CD4-positive, alpha-beta memory T cell (primary cell): ENCODE measurements at regions not wholly inside any gene's neighbourhood (a gene's known extent, or its start where the extent isn't known, plus 50 kb on each side); places are given as distances from the start of the nearest gene placed in this dataset.
"Not testable (repeated sequence)": the region's sequence is repeated elsewhere in the genome, so short reads cannot be mapped to it uniquely, and the experiment has no call there.

Experiments
- CTCF ChIA-PET: fragments of 350-600 bp; sonication (Branson Sonifier 250); formaldehyde crosslinking; loops from one replicate; lab custom pipeline; 2021; ENCODE audit warnings: inconsistent platforms; ENCODE audit not compliant: partially characterized antibody; lab: Charles Lee
- POLR2A ChIA-PET: fragments of 350-600 bp; sonication (Branson Sonifier 250); formaldehyde crosslinking; loops from one replicate; lab custom pipeline; 2021; ENCODE audit not compliant: partially characterized antibody; lab: Charles Lee
- DNase-seq, 5 donors: peaks; one replicate each; pipeline versions ENCODE4 v3.0.0 to v3.0.0-alpha.2; 2020 to 2022; ENCODE audit warnings: mixed read lengths in 1 of 5
- H3K27ac ChIP-seq: one replicate; pipeline ENCODE4 v1.7.0; 2013; ENCODE audit warnings: low read depth, low read length
- H3K27me3 ChIP-seq: 2 replicates; pipeline ENCODE4 v1.7.0; 2013; ENCODE audit warnings: mild to moderate bottlenecking, low read length, moderate library complexity; ENCODE audit not compliant: insufficient read depth
- H3K36me3 ChIP-seq: 2 replicates; pipeline ENCODE4 v1.7.0; 2013; ENCODE audit warnings: mild to moderate bottlenecking, low read length, moderate library complexity; ENCODE audit not compliant: insufficient read depth
- H3K4me1 ChIP-seq: 2 replicates; pipeline ENCODE4 v1.7.0; 2013; ENCODE audit warnings: mild to moderate bottlenecking, low read length, moderate library complexity; ENCODE audit not compliant: insufficient read depth
- H3K4me3 ChIP-seq, 2 donors: one replicate each; pipeline ENCODE4 v1.7.0; 2013; ENCODE audit warnings: low read length in 2 of 2, mild to moderate bottlenecking in 1 of 2
- H3K9me3 ChIP-seq, 2 donors: one replicate each; pipeline ENCODE4 v1.7.0; 2013; ENCODE audit warnings: low read length in 2 of 2, control low read depth in 1 of 2; ENCODE audit not compliant: control insufficient read depth in 1 of 2
- H3K27ac Mint-ChIP-seq, 7 donors: one replicate each; pipeline ENCODE4 v1.8.0; 2020 to 2021; ENCODE audit warnings: mixed read lengths in 7 of 7, mild to moderate bottlenecking in 6 of 7, inconsistent platforms in 3 of 7, moderate library complexity in 3 of 7
- H3K27me3 Mint-ChIP-seq, 2 donors: one replicate each; pipeline ENCODE4 v1.8.0; 2020 to 2021; ENCODE audit warnings: mixed read lengths in 2 of 2
- H3K36me3 Mint-ChIP-seq, 2 donors: one replicate each; pipeline ENCODE4 v1.8.0; 2020 to 2021; ENCODE audit warnings: mixed read lengths in 2 of 2, inconsistent platforms in 1 of 2, mild to moderate bottlenecking in 1 of 2
- H3K4me1 Mint-ChIP-seq, 4 donors: one replicate each; pipeline ENCODE4 v1.8.0; 2020 to 2021; ENCODE audit warnings: mixed read lengths in 4 of 4, mild to moderate bottlenecking in 1 of 4
- H3K4me3 Mint-ChIP-seq, 8 donors: one replicate each; pipeline ENCODE4 v1.8.0; 2020 to 2021; ENCODE audit warnings: mixed read lengths in 8 of 8, mild to moderate bottlenecking in 7 of 8, moderate library complexity in 6 of 8, inconsistent platforms in 3 of 8
- H3K9me3 Mint-ChIP-seq, 8 donors: one replicate each; pipeline ENCODE4 v1.8.0; 2020 to 2021; ENCODE audit warnings: mixed read lengths in 8 of 8, mild to moderate bottlenecking in 5 of 8, inconsistent platforms in 3 of 8, moderate library complexity in 1 of 8
- intact Hi-C: fragments of 100-400 bp; cut with micrococcal nuclease; formaldehyde crosslinking; loops from one replicate; pipeline ENCODE4 v1.15.1; 2023

DNA sequence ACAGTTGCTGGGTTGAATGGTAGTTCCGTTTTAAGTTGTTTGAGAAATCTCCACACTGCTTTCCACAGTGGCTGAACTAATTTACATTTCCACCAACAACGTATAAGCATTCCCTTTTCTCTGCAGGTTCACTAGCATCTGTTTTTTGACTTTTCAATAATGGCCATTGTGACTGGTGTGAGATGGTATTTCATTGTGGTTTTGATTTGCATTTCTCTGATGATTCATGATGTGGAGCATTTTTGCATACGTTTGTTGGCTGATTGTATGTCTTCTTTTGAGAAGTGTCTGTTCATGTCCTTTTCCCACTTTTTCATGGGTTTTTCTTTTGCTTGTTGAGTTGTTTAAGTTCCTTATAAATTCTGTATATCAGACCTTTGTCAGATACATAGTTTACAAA is 150.2 kb upstream of the MAP3K1 start:
- CTCF ChIA-PET, intact Hi-C loops, H3K27ac ChIP-seq, H3K4me3 ChIP-seq, H3K36me3 Mint-ChIP-seq, DNase-seq, H3K27me3 ChIP-seq, H3K9me3 Mint-ChIP-seq, H3K36me3 ChIP-seq, H3K4me3 Mint-ChIP-seq, H3K9me3 ChIP-seq, H3K27me3 Mint-ChIP-seq: not testable (repeated sequence)
- peaks cover 19% of the 10 kb centered on the region for H3K4me1 ChIP-seq
- POLR2A ChIA-PET = interaction anchor here (0.7 kb wide), 1 partner anchor 18 kb away, joined by 5 read pairs; no protein-coding TSS in a partner anchor
- peaks cover 7 to 24% (median 23%) of the 10 kb centered on the region in 4 donors for H3K4me1 Mint-ChIP-seq
- H3K27ac Mint-ChIP-seq = peak overlapping the region in 1 of 7 donors; percentile 11

- Histone ChIP-seq H3K27me3 (no peaks in the 10 kb centered on the region), H3K4me1 (peaks cover 9% of the 10 kb centered on the region), H3K4me3 (no peak overlapping the region), H3K36me3 (no peaks in the 10 kb centered on the region), H3K9me3 (no peaks in the 10 kb centered on the region), H3K27ac (no peak overlapping the region)
- H3K27me3 Mint-ChIP-seq = no peaks in the 10 kb centered on the region
- peaks cover 0 to 15% (median 14%) of the 10 kb centered on the region in 4 donors for H3K4me1 Mint-ChIP-seq
- POLR2A ChIA-PET = no interaction called here
- no peak overlapping the region for H3K27ac Mint-ChIP-seq
- CTCF ChIA-PET = no interaction called here
- intact Hi-C loops = no loop called here
- H3K9me3 Mint-ChIP-seq = peaks cover 0 to 6% (median 3%) of the 10 kb centered on the region in 8 donors
- DNase-seq = no peak
- peaks cover 0 to 7% of the 10 kb centered on the region in 2 donors for H3K36me3 Mint-ChIP-seq
- H3K4me3 Mint-ChIP-seq = no peak overlapping the region
Measured at GRCh38 chr5:56664025-56664424, 151.3 kb upstream of the MAP3K1 start.

DNA sequence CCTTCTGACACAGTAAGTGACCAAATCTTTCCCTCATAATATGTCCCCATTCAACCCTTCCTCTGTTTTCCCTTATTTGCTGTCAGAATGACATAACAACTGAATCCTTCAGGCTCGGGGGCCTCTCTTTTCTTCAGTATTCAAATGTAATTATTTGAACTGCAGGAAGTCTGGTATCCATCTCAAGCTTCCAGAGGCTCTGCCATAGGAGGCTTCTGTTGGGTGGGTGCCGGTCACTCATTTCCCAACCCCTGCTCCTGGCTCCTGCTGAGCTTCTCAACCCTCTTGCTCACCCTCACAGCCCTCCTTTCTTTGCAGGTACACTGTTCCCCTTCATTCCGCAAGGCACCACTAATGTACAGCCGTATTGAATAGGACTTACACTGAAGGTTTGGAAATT is 151.8 kb upstream of the MAP3K1 start:
- Mint-ChIP-seq H3K4me3 (no peak overlapping the region), H3K36me3 (peaks cover 0 to 7% of the 10 kb centered on the region in 2 donors), H3K9me3 (peaks cover 0 to 6% (median 3%) of the 10 kb centered on the region in 8 donors), H3K27me3 (no peaks in the 10 kb centered on the region), H3K4me1 (peaks cover 2 to 18% (median 12%) of the 10 kb centered on the region in 4 donors), H3K27ac (peak overlapping the region in 2 of 7 donors; percentile 22 to 35)
- H3K4me3 ChIP-seq = no peak overlapping the region
- no peak overlapping the region for H3K27ac ChIP-seq
- no peaks in the 10 kb centered on the region for H3K36me3 ChIP-seq
- no peaks in the 10 kb centered on the region for H3K27me3 ChIP-seq
- ChIA-PET CTCF (interaction anchor here (1.2 to 1.4 kb wide), 2 partner anchors 14 to 25 kb away, joined by 3 read pairs; no protein-coding TSS in a partner anchor), POLR2A (no interaction called here)
- no peaks in the 10 kb centered on the region for H3K9me3 ChIP-seq
- peaks cover 7% of the 10 kb centered on the region for H3K4me1 ChIP-seq
- no peak for DNase-seq
- intact Hi-C loops = no loop called here

DNA sequence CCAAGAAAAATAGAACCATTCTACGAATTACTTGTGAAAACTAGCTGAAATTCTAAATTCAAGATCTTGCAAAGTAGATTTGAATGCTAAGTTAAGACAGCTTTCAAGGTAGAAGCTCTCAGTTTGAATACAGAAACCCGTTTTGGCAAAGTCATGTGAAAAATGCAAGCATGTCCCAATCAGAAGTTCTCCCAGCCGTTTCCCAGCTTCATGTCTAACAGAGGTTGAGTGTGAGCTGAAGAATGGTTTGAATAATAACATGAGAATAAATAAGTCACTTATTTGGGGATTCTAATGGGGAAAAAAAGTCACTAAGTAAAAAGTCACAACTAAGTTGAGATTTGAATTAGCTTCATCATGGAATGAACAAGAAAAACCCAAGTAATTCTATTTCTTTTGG is 152.5 kb upstream of the MAP3K1 start:
- H3K27ac Mint-ChIP-seq = no peak overlapping the region
- no peaks in the 10 kb centered on the region for H3K27me3 ChIP-seq
- H3K9me3 Mint-ChIP-seq = peaks cover 0 to 6% (median 3%) of the 10 kb centered on the region in 8 donors
- H3K4me3 Mint-ChIP-seq = no peak overlapping the region
- peaks cover 4% of the 10 kb centered on the region for H3K4me1 ChIP-seq
- intact Hi-C loops = no loop called here
- H3K4me3 ChIP-seq = no peak overlapping the region
- peaks cover 0 to 7% of the 10 kb centered on the region in 2 donors for H3K36me3 Mint-ChIP-seq
- no peaks in the 10 kb centered on the region for H3K36me3 ChIP-seq
- H3K27me3 Mint-ChIP-seq = no peaks in the 10 kb centered on the region
- peaks cover 2 to 19% (median 11%) of the 10 kb centered on the region in 4 donors for H3K4me1 Mint-ChIP-seq
- H3K9me3 ChIP-seq = no peaks in the 10 kb centered on the region
- CTCF ChIA-PET = interaction anchor here (0.6 to 1.4 kb wide), 4 partner anchors 15 to 589 kb away, joined by 3 read pairs; no protein-coding TSS in a partner anchor
- POLR2A ChIA-PET = interaction anchor here (1.1 to 2.1 kb wide), 3 partner anchors 7 to 36 kb away, joined by 3 to 7 read pairs (median 6); no protein-coding TSS in a partner anchor
- no peak for DNase-seq
- H3K27ac ChIP-seq = no peak overlapping the region

DNA sequence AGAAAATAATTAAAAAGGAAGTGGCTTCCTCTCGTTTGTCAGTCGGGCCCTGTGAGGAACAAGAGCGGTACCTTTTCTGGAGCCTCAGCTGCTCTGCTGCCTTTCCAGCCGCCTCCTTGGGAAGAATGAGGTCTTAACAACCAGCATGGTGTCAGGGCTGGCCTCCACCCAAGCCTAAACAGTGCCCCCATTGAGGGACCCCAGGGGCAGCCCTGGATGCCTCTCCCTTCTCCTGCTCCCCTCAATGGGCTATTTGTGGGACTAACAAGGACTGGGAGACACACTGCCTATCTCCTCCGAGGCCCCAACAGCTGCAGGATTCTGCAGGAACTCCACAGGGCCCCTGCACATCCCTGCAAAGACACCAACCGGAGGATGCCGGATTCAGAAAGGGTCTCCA is 155.4 kb upstream of the MAP3K1 start:
- ChIA-PET POLR2A (no interaction called here), CTCF (interaction anchor here (2.0 kb wide), 1 partner anchor 10 kb away, joined by 5 read pairs; no protein-coding TSS in a partner anchor)
- Mint-ChIP-seq H3K27me3 (no peaks in the 10 kb centered on the region), H3K27ac (no peak overlapping the region), H3K4me3 (no peak overlapping the region), H3K4me1 (peaks cover 2 to 19% (median 10%) of the 10 kb centered on the region in 4 donors), H3K36me3 (peaks cover 0 to 3% of the 10 kb centered on the region in 2 donors), H3K9me3 (peaks cover 0 to 2% (median 0%) of the 10 kb centered on the region in 8 donors)
- Histone ChIP-seq H3K36me3 (no peaks in the 10 kb centered on the region), H3K9me3 (no peaks in the 10 kb centered on the region), H3K4me3 (no peak overlapping the region), H3K27ac (no peak overlapping the region), H3K4me1 (peaks cover 4% of the 10 kb centered on the region), H3K27me3 (no peaks in the 10 kb centered on the region)
- intact Hi-C loops = no loop called here
- no peak for DNase-seq

DNA sequence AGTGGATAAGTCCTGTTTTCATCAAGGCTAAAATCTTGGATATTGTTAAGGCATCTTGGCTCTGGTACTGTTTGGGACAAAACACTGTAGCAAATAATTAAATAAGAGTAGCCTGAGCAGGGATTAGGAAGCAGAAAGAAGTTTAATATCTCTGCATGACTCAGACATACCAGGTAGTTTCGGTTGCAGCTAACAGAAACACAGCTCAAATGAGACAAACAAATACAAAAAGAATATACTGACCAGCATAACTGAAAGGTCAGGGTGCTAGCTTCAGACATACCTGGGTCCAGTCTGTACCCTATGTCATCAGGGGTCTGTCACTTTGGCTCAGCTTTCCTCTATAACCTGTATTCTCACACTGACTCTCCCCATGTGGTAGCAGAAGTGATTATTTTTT is 156.4 kb upstream of the MAP3K1 start:
- POLR2A ChIA-PET = interaction anchor here (1.3 to 1.4 kb wide), 2 partner anchors 9 to 11 kb away, joined by 5 to 6 read pairs; no protein-coding TSS in a partner anchor
- Mint-ChIP-seq H3K4me1 (peaks cover 2 to 23% (median 11%) of the 10 kb centered on the region in 4 donors), H3K27ac (peak overlapping the region in 1 of 7 donors; percentile 36)

GRCh38 chr5:56656846-56657726 is 158.3 kb upstream of the MAP3K1 start:
- H3K4me3 Mint-ChIP-seq = no peak overlapping the region
- CTCF ChIA-PET = no interaction called here

More for the DNA sequence above, 156.4 kb upstream of the MAP3K1 start:
- Histone ChIP-seq H3K27ac (no peak overlapping the region), H3K9me3 (no peaks in the 10 kb centered on the region), H3K4me3 (no peak overlapping the region), H3K27me3 (no peaks in the 10 kb centered on the region), H3K4me1 (peaks cover 4% of the 10 kb centered on the region), H3K36me3 (no peaks in the 10 kb centered on the region)
- Mint-ChIP-seq H3K27me3 (no peaks in the 10 kb centered on the region), H3K9me3 (peaks cover 0 to 2% (median 0%) of the 10 kb centered on the region in 8 donors), H3K4me3 (no peak overlapping the region), H3K36me3 (no peaks in the 10 kb centered on the region)
- CTCF ChIA-PET = interaction anchor here (2.0 kb wide), 1 partner anchor 11 kb away, joined by 5 read pairs; no protein-coding TSS in a partner anchor
- no peak for DNase-seq
- intact Hi-C loops = no loop called here

More at GRCh38 chr5:56656846-56657726, 158.3 kb upstream of the MAP3K1 start:
- intact Hi-C loops = no loop called here
- no peak overlapping the region for H3K4me3 ChIP-seq
- Mint-ChIP-seq H3K9me3 (peaks cover 0 to 2% (median 0%) of the 10 kb centered on the region in 8 donors), H3K27ac (peak overlapping the region in 1 of 7 donors; percentile 1), H3K36me3 (peaks cover 0 to 4% of the 10 kb centered on the region in 2 donors), H3K27me3 (no peaks in the 10 kb centered on the region), H3K4me1 (peaks cover 2 to 25% (median 11%) of the 10 kb centered on the region in 4 donors)
- H3K27ac ChIP-seq = no peak overlapping the region
- no peaks in the 10 kb centered on the region for H3K9me3 ChIP-seq
- H3K4me1 ChIP-seq = peaks cover 4% of the 10 kb centered on the region
- H3K36me3 ChIP-seq = no peaks in the 10 kb centered on the region
- POLR2A ChIA-PET = interaction anchor here (1.6 to 1.8 kb wide), 2 partner anchors 27 to 29 kb away, joined by 4 to 6 read pairs; no protein-coding TSS in a partner anchor
- no peaks in the 10 kb centered on the region for H3K27me3 ChIP-seq
- no peak for DNase-seq
